ENCODE measurements at regions not wholly inside any gene's neighbourhood (a gene's known extent, or its start where the extent isn't known, plus 50 kb on each side); places are given as distances from the start of the nearest gene placed in this dataset.

DNA sequence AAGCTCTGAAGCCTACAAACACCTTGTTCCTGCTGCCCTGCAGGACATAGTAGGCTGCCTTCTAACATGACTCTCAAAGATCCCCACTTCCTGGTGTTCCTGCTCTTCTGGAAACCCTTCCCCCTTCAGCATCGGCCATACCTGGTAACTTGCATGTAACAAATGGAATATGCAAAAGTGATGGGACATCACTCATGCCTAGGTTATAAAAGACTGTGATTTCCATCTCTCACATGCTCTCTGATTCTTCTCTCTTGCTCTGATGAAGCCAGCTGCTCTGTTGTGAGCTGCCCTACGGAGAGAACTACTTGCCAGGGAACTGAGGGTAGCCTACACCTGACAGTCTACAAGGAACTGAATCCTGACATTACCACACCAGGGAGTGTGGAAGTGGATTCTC, 72.9 kb upstream of the IRX6 start:
- Histone ChIP-seq H4K20me1 (ENCODE audit: control insufficient read depth, extremely low read depth, insufficient read depth, low read length) (no peaks in the 10 kb centered on the region), H3K79me2 (ENCODE audit: control insufficient read depth, insufficient read depth, low read length) (no peaks in the 10 kb centered on the region), H3K9me3 (ENCODE audit: control insufficient read depth, insufficient read depth, low read depth, low read length) (no peaks in the 10 kb centered on the region), H3K27me3 (ENCODE audit: control insufficient read depth, insufficient read depth, low read length) (no peaks in the 10 kb centered on the region), H3K4me3 (replicated peaks in 1 of 4; ENCODE audit: control extremely low read depth in 1 of 4, insufficient read depth in 1 of 4, low read depth in 3 of 4, low read length in 4 of 4) (no peak overlapping the region), H3K36me3 (ENCODE audit: control insufficient read depth, insufficient read depth, low read length) (no peaks in the 10 kb centered on the region), H2AFZ (ENCODE audit: low read length) (no peak overlapping the region), H3K27ac (ENCODE audit: insufficient read depth, low read length) (no peak overlapping the region), H3K4me1 (ENCODE audit: control insufficient read depth, extremely low read depth, insufficient read depth, low read length) (no peaks in the 10 kb centered on the region), H3K9ac (ENCODE audit: insufficient read depth, low read length) (no peak overlapping the region), H3K4me2 (ENCODE audit: extremely low read depth, insufficient read depth, low read length) (no peak overlapping the region)
- TF ChIP-seq, protein P1, sequence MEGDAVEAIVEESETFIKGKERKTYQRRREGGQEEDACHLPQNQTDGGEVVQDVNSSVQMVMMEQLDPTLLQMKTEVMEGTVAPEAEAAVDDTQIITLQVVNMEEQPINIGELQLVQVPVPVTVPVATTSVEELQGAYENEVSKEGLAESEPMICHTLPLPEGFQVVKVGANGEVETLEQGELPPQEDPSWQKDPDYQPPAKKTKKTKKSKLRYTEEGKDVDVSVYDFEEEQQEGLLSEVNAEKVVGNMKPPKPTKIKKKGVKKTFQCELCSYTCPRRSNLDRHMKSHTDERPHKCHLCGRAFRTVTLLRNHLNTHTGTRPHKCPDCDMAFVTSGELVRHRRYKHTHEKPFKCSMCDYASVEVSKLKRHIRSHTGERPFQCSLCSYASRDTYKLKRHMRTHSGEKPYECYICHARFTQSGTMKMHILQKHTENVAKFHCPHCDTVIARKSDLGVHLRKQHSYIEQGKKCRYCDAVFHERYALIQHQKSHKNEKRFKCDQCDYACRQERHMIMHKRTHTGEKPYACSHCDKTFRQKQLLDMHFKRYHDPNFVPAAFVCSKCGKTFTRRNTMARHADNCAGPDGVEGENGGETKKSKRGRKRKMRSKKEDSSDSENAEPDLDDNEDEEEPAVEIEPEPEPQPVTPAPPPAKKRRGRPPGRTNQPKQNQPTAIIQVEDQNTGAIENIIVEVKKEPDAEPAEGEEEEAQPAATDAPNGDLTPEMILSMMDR (conservative IDR thresholded peaks at IDR 0.05 in 1 of 2, IDR thresholded peaks at IDR 0.05 in 1 of 2; ENCODE audit: low read depth in 1 of 2, low read length in 2 of 2), result no peak
- TF ChIP-seq EZH2 (IDR thresholded peaks at IDR 0.05; ENCODE audit: low read length, missing control alignments), result no peak
- no peak for DNase-seq (ENCODE audit: low read depth in 2 of 2)

DNA sequence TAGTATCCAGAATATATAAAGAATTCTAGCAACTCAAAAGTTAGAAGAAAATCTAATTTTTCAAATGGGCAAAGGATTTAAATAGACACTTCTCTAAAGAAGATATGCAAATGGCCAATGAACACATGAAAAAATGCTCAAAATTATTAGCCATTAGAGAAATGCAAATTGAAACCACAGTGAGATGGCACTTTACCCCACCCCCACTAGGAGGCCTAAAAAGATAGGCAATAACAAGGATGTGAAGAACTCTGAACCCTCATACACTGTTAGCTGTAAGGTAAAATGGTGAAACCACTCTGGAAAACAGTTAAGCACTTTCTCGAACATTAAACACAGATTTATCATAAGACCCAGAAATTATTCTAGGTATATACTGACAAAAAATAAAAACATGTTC, 71.4 kb upstream of the IRX6 start:
- H3K36me3 ChIP-seq (ENCODE audit: control insufficient read depth, insufficient read depth, low read length), result no peaks in the 10 kb centered on the region
- no peak overlapping the region for H2AFZ ChIP-seq (ENCODE audit: low read length)
- H3K4me1 ChIP-seq (ENCODE audit: control insufficient read depth, extremely low read depth, insufficient read depth, low read length), result no peaks in the 10 kb centered on the region
- no peak overlapping the region for H3K27ac ChIP-seq (ENCODE audit: insufficient read depth, low read length)
- H3K4me2 ChIP-seq (ENCODE audit: extremely low read depth, insufficient read depth, low read length), result no peak overlapping the region
- no peak overlapping the region for H3K4me3 ChIP-seq (replicated peaks in 1 of 4; ENCODE audit: control extremely low read depth in 1 of 4, insufficient read depth in 1 of 4, low read depth in 3 of 4, low read length in 4 of 4)
- H3K9ac ChIP-seq (ENCODE audit: insufficient read depth, low read length), result no peak overlapping the region
- H3K27me3 ChIP-seq (ENCODE audit: control insufficient read depth, insufficient read depth, low read length), result no peaks in the 10 kb centered on the region
- no peak for DNase-seq (ENCODE audit: low read depth in 2 of 2)
- TF ChIP-seq EZH2 (IDR thresholded peaks at IDR 0.05; ENCODE audit: low read length, missing control alignments), result no peak
- TF ChIP-seq, protein P1 (conservative IDR thresholded peaks at IDR 0.05 in 1 of 2, IDR thresholded peaks at IDR 0.05 in 1 of 2; ENCODE audit: low read depth in 1 of 2, low read length in 2 of 2), result no peak
- no peaks in the 10 kb centered on the region for H4K20me1 ChIP-seq (ENCODE audit: control insufficient read depth, extremely low read depth, insufficient read depth, low read length)
- H3K9me3 ChIP-seq (ENCODE audit: control insufficient read depth, insufficient read depth, low read depth, low read length), result no peaks in the 10 kb centered on the region
- no peaks in the 10 kb centered on the region for H3K79me2 ChIP-seq (ENCODE audit: control insufficient read depth, insufficient read depth, low read length)

DNA sequence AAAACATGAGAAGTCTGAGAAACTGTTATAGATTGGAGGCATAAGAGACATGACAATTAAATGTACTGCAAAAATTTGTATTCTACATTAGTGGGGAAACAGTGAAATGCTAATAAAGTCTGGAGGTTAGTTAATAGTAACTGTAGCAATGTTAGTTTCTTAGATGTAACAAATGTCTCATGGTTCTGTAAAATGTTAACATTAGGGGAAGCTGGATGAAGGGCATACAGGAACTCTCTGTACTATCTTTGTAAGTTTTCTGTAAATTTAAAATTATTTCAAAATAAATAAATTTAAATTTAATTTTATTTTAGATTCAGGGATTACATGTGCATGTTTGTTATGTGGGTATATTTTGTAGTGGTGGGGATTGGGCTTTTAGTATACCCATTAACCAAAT, 70.0 kb upstream of the IRX6 start:
- Histone ChIP-seq H3K79me2 (ENCODE audit: control insufficient read depth, insufficient read depth, low read length) (no peaks in the 10 kb centered on the region), H3K27ac (ENCODE audit: insufficient read depth, low read length) (no peak overlapping the region), H2AFZ (ENCODE audit: low read length) (no peak overlapping the region), H3K27me3 (ENCODE audit: control insufficient read depth, insufficient read depth, low read length) (no peaks in the 10 kb centered on the region), H3K4me3 (replicated peaks in 1 of 4; ENCODE audit: control extremely low read depth in 1 of 4, insufficient read depth in 1 of 4, low read depth in 3 of 4, low read length in 4 of 4) (no peak overlapping the region), H3K9me3 (ENCODE audit: control insufficient read depth, insufficient read depth, low read depth, low read length) (no peaks in the 10 kb centered on the region), H3K36me3 (ENCODE audit: control insufficient read depth, insufficient read depth, low read length) (no peaks in the 10 kb centered on the region), H3K9ac (ENCODE audit: insufficient read depth, low read length) (no peak overlapping the region), H4K20me1 (ENCODE audit: control insufficient read depth, extremely low read depth, insufficient read depth, low read length) (no peaks in the 10 kb centered on the region), H3K4me2 (ENCODE audit: extremely low read depth, insufficient read depth, low read length) (no peak overlapping the region), H3K4me1 (ENCODE audit: control insufficient read depth, extremely low read depth, insufficient read depth, low read length) (no peaks in the 10 kb centered on the region)
- DNase-seq (ENCODE audit: low read depth in 2 of 2), result no peak
- TF ChIP-seq EZH2 (IDR thresholded peaks at IDR 0.05; ENCODE audit: low read length, missing control alignments), result no peak
- TF ChIP-seq, protein P1 (conservative IDR thresholded peaks at IDR 0.05 in 1 of 2, IDR thresholded peaks at IDR 0.05 in 1 of 2; ENCODE audit: low read depth in 1 of 2, low read length in 2 of 2), result no peak

Measured in fibroblast of lung (primary cell).